H9 (cell line): ENCODE measurements at regions not wholly inside any gene's neighbourhood (a gene's known extent, or its start where the extent isn't known, plus 50 kb on each side); places are given as distances from the start of the nearest gene placed in this dataset.

Source experiments
- DNase-seq: peaks from one replicate; pipeline ENCODE4 v3.0.0-alpha.2; 2017
- H2AFZ ChIP-seq: one replicate; pipeline ENCODE4 v1.6.1; 2013; ENCODE audit warnings: mild to moderate bottlenecking, low read length, control low read depth, moderate library complexity
- H2AK5ac ChIP-seq: 2 replicates; pipeline ENCODE4 v1.6.1; 2013; ENCODE audit warnings: low read length, control low read depth, mixed read lengths; ENCODE audit not compliant: insufficient read length
- H2BK120ac ChIP-seq: one replicate; pipeline ENCODE4 v1.6.1; 2013; ENCODE audit warnings: low read depth, mild to moderate bottlenecking, low read length, control low read depth, inconsistent platforms; ENCODE audit not compliant: poor library complexity, severe bottlenecking
- H2BK12ac ChIP-seq: 2 replicates; pipeline ENCODE4 v1.6.1; 2013; ENCODE audit warnings: low read length, control low read depth, mixed read lengths, low read depth; ENCODE audit not compliant: insufficient read length
- H2BK15ac ChIP-seq: 2 replicates; pipeline ENCODE4 v1.6.1; 2013; ENCODE audit warnings: low read depth, low read length, control low read depth
- H2BK20ac ChIP-seq: one replicate; pipeline ENCODE4 v1.6.1; 2013; ENCODE audit warnings: low read depth, mild to moderate bottlenecking, low read length, control low read depth, inconsistent platforms; ENCODE audit not compliant: poor library complexity, severe bottlenecking
- H2BK5ac ChIP-seq: 2 replicates; pipeline ENCODE4 v1.6.1; 2013; ENCODE audit warnings: low read length, control low read depth, mixed read lengths; ENCODE audit not compliant: insufficient read length
- H3K14ac ChIP-seq: 2 replicates; pipeline ENCODE4 v1.6.1; 2013; ENCODE audit warnings: low read length, control low read depth; ENCODE audit not compliant: insufficient read depth
- H3K18ac ChIP-seq: 2 replicates; pipeline ENCODE4 v1.6.1; 2013; ENCODE audit warnings: low read depth, mild to moderate bottlenecking, mixed read lengths, low read length, control low read depth; ENCODE audit not compliant: insufficient read length
- H3K23ac ChIP-seq: 2 replicates; pipeline ENCODE4 v1.6.1; 2013; ENCODE audit warnings: low read length, control low read depth, mixed read lengths, low read depth; ENCODE audit not compliant: insufficient read length
- H3K23me2 ChIP-seq: 2 replicates; pipeline ENCODE4 v1.6.1; 2013; ENCODE audit warnings: low read depth, mild to moderate bottlenecking, mixed read lengths, low read length, control low read depth; ENCODE audit not compliant: insufficient read length, poor library complexity, severe bottlenecking
- H3K27ac ChIP-seq: 2 replicates; pipeline ENCODE4 v1.5.1; 2013; ENCODE audit warnings: low read length, control low read depth, mixed read lengths, low read depth; ENCODE audit not compliant: insufficient read length
- H3K27me3 ChIP-seq: 2 replicates; pipeline ENCODE4 v1.6.1; 2013; ENCODE audit warnings: low read length, control low read depth, inconsistent platforms; ENCODE audit not compliant: insufficient read depth
- H3K4ac ChIP-seq: 2 replicates; pipeline ENCODE4 v1.6.1; 2013; ENCODE audit warnings: low read depth, mild to moderate bottlenecking, control low read depth, inconsistent platforms, low read length, moderate library complexity
- H3K4me1 ChIP-seq: 2 replicates; pipeline ENCODE4 v1.6.1; 2013; ENCODE audit warnings: low read length, control low read depth, inconsistent platforms; ENCODE audit not compliant: insufficient read depth
- H3K4me2 ChIP-seq: 2 replicates; pipeline ENCODE4 v1.6.1; 2013; ENCODE audit warnings: low read length, control low read depth, mixed read lengths; ENCODE audit not compliant: insufficient read length, insufficient read depth
- H3K56ac ChIP-seq: 2 replicates; pipeline ENCODE4 v1.6.1; 2013; ENCODE audit warnings: low read depth, mild to moderate bottlenecking, mixed read lengths, low read length, control low read depth; ENCODE audit not compliant: insufficient read length
- H3K79me1 ChIP-seq: 2 replicates; pipeline ENCODE4 v1.6.1; 2013; ENCODE audit warnings: low read depth, mild to moderate bottlenecking, moderate library complexity, low read length, control low read depth, inconsistent platforms; ENCODE audit not compliant: insufficient read depth, poor library complexity, severe bottlenecking
- H3K79me2 ChIP-seq: 2 replicates; pipeline ENCODE4 v1.6.1; 2013; ENCODE audit warnings: low read length, control low read depth, inconsistent platforms; ENCODE audit not compliant: insufficient read depth
- H3K9ac ChIP-seq: 2 replicates; pipeline ENCODE4 v1.6.1; 2013; ENCODE audit warnings: low read length, control low read depth, mixed read lengths; ENCODE audit not compliant: insufficient read length; ENCODE audit errors: extremely low read depth
- H3K9me3 ChIP-seq: one replicate; pipeline ENCODE4 v1.6.1; 2013; ENCODE audit warnings: low read depth, low read length, inconsistent platforms; ENCODE audit not compliant: control insufficient read depth
- H3T11ph ChIP-seq: one replicate; pipeline ENCODE4 v1.6.1; 2013; ENCODE audit warnings: mild to moderate bottlenecking, low read length, control low read depth, inconsistent platforms
- H4K20me1 ChIP-seq: one replicate; pipeline ENCODE4 v1.6.1; 2013; ENCODE audit not compliant: control insufficient read depth, insufficient read length, insufficient read depth
- H4K5ac ChIP-seq: 2 replicates; pipeline ENCODE4 v1.6.1; 2013; ENCODE audit warnings: low read depth, mild to moderate bottlenecking, mixed read lengths, low read length, control low read depth; ENCODE audit not compliant: insufficient read length
- H4K8ac ChIP-seq: replicated peaks from 2 replicates; pipeline ENCODE4 v1.6.1; 2013; ENCODE audit warnings: low read length, control low read depth, mixed read lengths, low read depth; ENCODE audit not compliant: insufficient read length
- H4K91ac ChIP-seq: 2 replicates; pipeline ENCODE4 v1.6.1; 2013; ENCODE audit warnings: low read depth, mild to moderate bottlenecking, moderate library complexity, mixed read lengths, low read length, control low read depth; ENCODE audit not compliant: insufficient read length
- H3K27ac Mint-ChIP-seq, 3 experiments: 2 replicates in 2 of 3; 3 replicates in 1 of 3; pipeline ENCODE4 v1.8.0; 2020 to 2021; ENCODE audit warnings: mixed read lengths in 3 of 3, mild to moderate bottlenecking in 1 of 3, moderate library complexity in 1 of 3
- H3K27me3 Mint-ChIP-seq: 2 replicates; pipeline ENCODE4 v1.8.0; 2021; ENCODE audit warnings: low read depth, mild to moderate bottlenecking, moderate library complexity, mixed read lengths
- H3K36me3 Mint-ChIP-seq, 3 experiments: 2 replicates in 2 of 3; 3 replicates in 1 of 3; pipeline ENCODE4 v1.8.0; 2020 to 2021; ENCODE audit warnings: low read depth in 3 of 3, mixed read lengths in 3 of 3; ENCODE audit not compliant: insufficient read depth in 1 of 3
- H3K4me1 Mint-ChIP-seq, 2 experiments: 2 replicates each; pipeline ENCODE4 v1.8.0; 2020; ENCODE audit warnings: mixed read lengths in 2 of 2
- H3K4me3 Mint-ChIP-seq, 2 experiments: 2 replicates in 1 of 2; 3 replicates in 1 of 2; pipeline ENCODE4 v1.8.0; 2020 to 2021; ENCODE audit warnings: mild to moderate bottlenecking in 2 of 2, mixed read lengths in 2 of 2, moderate library complexity in 1 of 2
- H3K9me3 Mint-ChIP-seq, 2 experiments: 2 replicates in 1 of 2; 3 replicates in 1 of 2; pipeline ENCODE4 v1.8.0; 2020; ENCODE audit warnings: mild to moderate bottlenecking in 2 of 2, mixed read lengths in 2 of 2, moderate library complexity in 1 of 2
- CTCF ChIP-seq: fragments of 200-600 bp; sonication (generic); conservative IDR thresholded peaks from 3 replicates; pipeline ENCODE4 v1.8.0; 2021; ENCODE audit warnings: antibody characterized with exemption, mild to moderate bottlenecking
- WGBS: extraction: QIAGEN DNeasy Blood & Tissue Kit; methylation state at CpG from one replicate; pipeline ENCODE4 v1.1.7; 2013; ENCODE audit warnings: missing lambda C conversion rate, low lambda C conversion rate, mixed read lengths; ENCODE audit not compliant: insufficient read length; ENCODE audit errors: extremely low coverage; 5-methylcytosine and 5-hydroxymethylcytosine counted together

- H4K20me1 ChIP-seq: no peaks in the 10 kb centered on the region
- no peak for TF ChIP-seq CTCF
- Mint-ChIP-seq H3K9me3 (peaks cover 3 to 7% of the 10 kb centered on the region in 2 experiments; a peak in 4 of 5 replicates), H3K27ac (no peak overlapping the region), H3K4me1 (peaks cover 0 to 3% of the 10 kb centered on the region in 2 experiments; a peak in 1 of 4 replicates), H3K4me3 (no peak overlapping the region), H3K27me3 (no peaks in the 10 kb centered on the region; the same call in 1 of the 2 replicates), H3K36me3 (peaks cover 0 to 8% (median 0%) of the 10 kb centered on the region in 3 experiments; a peak in 3 of 7 replicates)
- H2BK120ac ChIP-seq: no peak overlapping the region
- no peak overlapping the region for H3K56ac ChIP-seq
- H3K9me3 ChIP-seq: no peaks in the 10 kb centered on the region
- H2AK5ac ChIP-seq: no peak overlapping the region
- H3K4me2 ChIP-seq: no peak overlapping the region
- H3K27ac ChIP-seq: no peak overlapping the region
- H3T11ph ChIP-seq: no peak overlapping the region
- no peaks in the 10 kb centered on the region for H3K79me2 ChIP-seq
- no peak overlapping the region for H4K91ac ChIP-seq
- H3K27me3 ChIP-seq: no peaks in the 10 kb centered on the region
- H2BK12ac ChIP-seq: no peak overlapping the region
- H4K8ac ChIP-seq: no peak overlapping the region
- no peak overlapping the region for H3K23ac ChIP-seq
- H2AFZ ChIP-seq: no peak overlapping the region
- H3K14ac ChIP-seq: no peak overlapping the region
- no peak overlapping the region for H2BK15ac ChIP-seq
- WGBS: no CpG with 5 or more reads among the region's 9 CpGs
- H3K79me1 ChIP-seq: no peaks in the 10 kb centered on the region
- H4K5ac ChIP-seq: no peak overlapping the region
- H2BK5ac ChIP-seq: no peak overlapping the region
- no peak for DNase-seq
- no peak overlapping the region for H3K18ac ChIP-seq
- H3K23me2 ChIP-seq: no peaks in the 10 kb centered on the region
- no peaks in the 10 kb centered on the region for H3K4me1 ChIP-seq
- no peak overlapping the region for H2BK20ac ChIP-seq
- H3K4ac ChIP-seq: no peak overlapping the region
- no peak overlapping the region for H3K9ac ChIP-seq
These were observed 138.1 kb upstream of the ATP10A start for GRCh38 chr15:26001201-26001600.
